WTC11 (cell line): ENCODE measurements at regions not wholly inside any gene's neighbourhood (a gene's known extent, or its start where the extent isn't known, plus 50 kb on each side); places are given as distances from the start of the nearest gene placed in this dataset.

ENCODE experiments used
- ATAC-seq: fragments of 200-7000 bp; cut with Tn5 transposase; 2 replicates; pipeline ENCODE4 v1.10.0; 2021; ENCODE audit warnings: mild to moderate bottlenecking, moderate library complexity
- CTCF ChIA-PET: fragments of 300-600 bp; sonication (Branson Sonifier 250); formaldehyde crosslinking; loops from one replicate; lab custom pipeline; 2021; ENCODE audit warnings: antibody characterized with exemption; lab: Charles Lee
- POLR2A ChIA-PET: fragments of 350-600 bp; sonication (Branson Sonifier 250); formaldehyde crosslinking; loops from one replicate; lab custom pipeline; 2021; ENCODE audit warnings: antibody characterized with exemption; lab: Charles Lee
- DNase-seq: peaks from one replicate; pipeline ENCODE4 v3.0.0; 2021; ENCODE audit warnings: low spot score
- H3K27ac Mint-ChIP-seq: 2 replicates; pipeline ENCODE4 v1.8.0; 2021; ENCODE audit warnings: mixed read lengths
- H3K27me3 Mint-ChIP-seq: 2 replicates; pipeline ENCODE4 v1.8.0; 2021; ENCODE audit warnings: low read depth, mild to moderate bottlenecking, moderate library complexity, mixed read lengths
- H3K36me3 Mint-ChIP-seq: 2 replicates; pipeline ENCODE4 v1.8.0; 2021; ENCODE audit warnings: mixed read lengths
- H3K4me1 Mint-ChIP-seq: 2 replicates; pipeline ENCODE4 v1.8.0; 2022; ENCODE audit warnings: mixed read lengths
- H3K4me3 Mint-ChIP-seq: 2 replicates; pipeline ENCODE4 v1.8.0; 2021; ENCODE audit warnings: mild to moderate bottlenecking, moderate library complexity, mixed read lengths
- H3K9me3 Mint-ChIP-seq: 2 replicates; pipeline ENCODE4 v1.8.0; 2021; ENCODE audit warnings: mixed read lengths
- CBFB ChIP-seq: sonication (generic); formaldehyde crosslinking; IDR thresholded peaks from 2 replicates; pipeline ENCODE4 v1.8.1; 2022; ENCODE audit warnings: mild to moderate bottlenecking, low read depth, missing genetic modification reagents
- CREB1 ChIP-seq: sonication (generic); formaldehyde crosslinking; IDR thresholded peaks from 2 replicates; pipeline ENCODE4 v1.8.0; 2023; ENCODE audit warnings: mild to moderate bottlenecking, missing genetic modification reagents
- CREM ChIP-seq: sonication (generic); formaldehyde crosslinking; IDR thresholded peaks from 2 replicates; pipeline ENCODE4 v1.8.1; 2022; ENCODE audit warnings: mild to moderate bottlenecking, missing genetic modification reagents, moderate library complexity
- E2F4 ChIP-seq: sonication (generic); formaldehyde crosslinking; IDR thresholded peaks from 2 replicates; pipeline ENCODE4 v1.8.1; 2022; ENCODE audit warnings: low read depth, mild to moderate bottlenecking, moderate library complexity, missing genetic modification reagents, borderline replicate concordance
- ELF4 ChIP-seq: sonication (generic); formaldehyde crosslinking; IDR thresholded peaks from 2 replicates; pipeline ENCODE4 v1.8.1; 2022; ENCODE audit warnings: low read depth, mild to moderate bottlenecking, moderate library complexity, missing genetic modification reagents
- ETV6 ChIP-seq: sonication (generic); formaldehyde crosslinking; IDR thresholded peaks from 2 replicates; pipeline ENCODE4 v1.8.1; 2022; ENCODE audit warnings: mild to moderate bottlenecking, missing genetic modification reagents
- GABPB1 ChIP-seq: sonication (generic); formaldehyde crosslinking; IDR thresholded peaks from 2 replicates; pipeline ENCODE4 v1.8.1; 2023; ENCODE audit warnings: mild to moderate bottlenecking, missing genetic modification reagents
- HMGA2 ChIP-seq: fragments of 250-450 bp; sonication (Bioruptor Pico); IDR thresholded peaks from 2 replicates; pipeline ENCODE4 v1.4.0; 2021; ENCODE audit warnings: mild to moderate bottlenecking, moderate library complexity
- JAZF1 ChIP-seq: fragments of 250-450 bp; sonication (Bioruptor Pico); IDR thresholded peaks from 2 replicates; pipeline ENCODE4 v1.9.0; 2021; ENCODE audit warnings: moderate library complexity, mild to moderate bottlenecking, inconsistent platforms
- KAT7 ChIP-seq: sonication (generic); formaldehyde crosslinking; IDR thresholded peaks from 2 replicates; pipeline ENCODE4 v1.8.1; 2023; ENCODE audit warnings: missing genetic modification reagents, mild to moderate bottlenecking, borderline replicate concordance
- MAX ChIP-seq: sonication (generic); formaldehyde crosslinking; IDR thresholded peaks from 2 replicates; pipeline ENCODE4 v1.8.0; 2022; ENCODE audit warnings: mild to moderate bottlenecking, missing genetic modification reagents
- MXD4 ChIP-seq: fragments of 250-450 bp; sonication (Bioruptor Pico); IDR thresholded peaks from 2 replicates; pipeline ENCODE4 v1.8.0; 2021; ENCODE audit warnings: mild to moderate bottlenecking, moderate library complexity, borderline replicate concordance
- NR2C2 ChIP-seq: sonication (generic); formaldehyde crosslinking; IDR thresholded peaks from 2 replicates; pipeline ENCODE4 v1.8.0; 2022; ENCODE audit warnings: mild to moderate bottlenecking, missing genetic modification reagents
- OVOL2 ChIP-seq: fragments of 250-450 bp; sonication (Bioruptor Pico); IDR thresholded peaks from 2 replicates; pipeline ENCODE4 v1.9.0; 2021; ENCODE audit warnings: mild to moderate bottlenecking, borderline replicate concordance
- TEAD1 ChIP-seq: sonication (generic); formaldehyde crosslinking; IDR thresholded peaks from 2 replicates; pipeline ENCODE4 v1.8.0; 2022; ENCODE audit warnings: mild to moderate bottlenecking, missing genetic modification reagents
- USF1 ChIP-seq: sonication (generic); formaldehyde crosslinking; IDR thresholded peaks from 2 replicates; pipeline ENCODE4 v1.8.0; 2022; ENCODE audit warnings: mild to moderate bottlenecking, missing genetic modification reagents
- ZNF263 ChIP-seq: sonication (generic); formaldehyde crosslinking; IDR thresholded peaks from 2 replicates; pipeline ENCODE4 v1.8.1; 2022; ENCODE audit warnings: low read depth, mild to moderate bottlenecking, moderate library complexity, missing genetic modification reagents
- TF ChIP-seq, protein P1 (sequence below): sonication (generic); formaldehyde crosslinking; IDR thresholded peaks from 2 replicates; pipeline ENCODE4 v1.8.0; 2022; ENCODE audit warnings: mild to moderate bottlenecking, missing genetic modification reagents
- TF ChIP-seq, protein P2 (sequence below): fragments of 250-450 bp; sonication (Bioruptor Pico); IDR thresholded peaks from 2 replicates; pipeline ENCODE4 v1.9.0; 2021; ENCODE audit warnings: mild to moderate bottlenecking
- TF ChIP-seq, protein P3 (sequence below): sonication (generic); formaldehyde crosslinking; IDR thresholded peaks from 2 replicates; pipeline ENCODE4 v1.8.1; 2023; ENCODE audit warnings: mild to moderate bottlenecking, missing genetic modification reagents, borderline replicate concordance

DNA sequence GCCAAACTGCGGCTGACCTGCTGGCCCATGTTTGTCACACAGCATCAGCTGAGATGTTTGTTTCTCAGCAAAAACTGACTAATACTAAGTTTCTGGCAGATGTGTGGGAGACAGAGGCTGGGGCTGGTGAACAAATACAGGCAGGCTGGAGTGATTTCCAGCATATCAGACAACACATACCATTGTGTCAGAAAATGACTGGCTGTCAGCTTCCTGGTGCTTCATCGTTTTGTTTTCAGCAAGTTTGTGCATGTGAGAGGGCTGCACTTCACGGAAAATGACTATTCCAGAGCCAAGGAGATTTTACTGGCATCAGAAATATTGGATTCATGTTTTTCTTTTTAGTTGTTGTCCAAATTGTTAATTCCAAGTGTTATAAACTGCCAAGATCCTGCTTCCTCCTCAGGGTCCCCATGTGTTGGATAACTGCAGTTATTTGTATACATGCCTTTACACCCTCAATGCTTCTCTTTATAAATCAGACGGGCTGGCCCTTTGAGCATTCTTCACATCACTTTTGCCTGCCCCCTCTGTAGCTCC is 145.7 kb downstream of the GALC start (continued):
- TF ChIP-seq USF1 (CRISPR knock-in tag) (no peak), GABPB1 (no peak)

DNA sequence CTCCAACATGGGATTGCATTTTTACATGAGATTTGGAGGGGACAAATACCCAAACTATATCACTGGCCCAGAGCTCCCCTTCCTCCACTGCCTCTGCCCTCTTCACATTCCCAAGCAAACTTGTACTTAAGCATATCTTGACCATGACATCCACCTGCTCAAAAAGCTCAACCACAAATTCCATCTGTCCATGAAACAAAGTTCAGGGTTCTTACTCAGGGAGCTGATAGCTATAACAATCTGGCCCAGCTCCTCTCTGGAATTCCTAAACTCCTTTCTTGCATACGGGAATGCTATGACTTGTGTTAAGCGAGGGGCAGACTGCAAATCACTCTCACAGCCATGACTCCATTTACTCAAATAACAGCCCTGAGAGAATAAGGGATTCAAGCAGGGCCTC is 152.1 kb downstream of the GALC start:
- no peaks in the 10 kb centered on the region; the same call in 1 of the 2 replicates for H3K9me3 Mint-ChIP-seq
- POLR2A ChIA-PET: no interaction called here
- no peaks in the 10 kb centered on the region for H3K27me3 Mint-ChIP-seq
- ATAC-seq: no peak
- CTCF ChIA-PET: no interaction called here
- H3K27ac Mint-ChIP-seq: no peak overlapping the region
- no peak for TF ChIP-seq CBFB
- TF ChIP-seq CREM (CRISPR knock-in tag): no peak
- no peak for DNase-seq
- H3K4me1 Mint-ChIP-seq: no peaks in the 10 kb centered on the region
- no peaks in the 10 kb centered on the region for H3K36me3 Mint-ChIP-seq
- H3K4me3 Mint-ChIP-seq: no peak overlapping the region

GRCh38 chr14:87838931-87839330 is 154.1 kb downstream of the GALC start:
- ChIA-PET CTCF (no interaction called here), POLR2A (no interaction called here)
- no peak overlapping the region for H3K27ac Mint-ChIP-seq
- no peaks in the 10 kb centered on the region for H3K27me3 Mint-ChIP-seq
- no peaks in the 10 kb centered on the region for H3K36me3 Mint-ChIP-seq
- no peaks in the 10 kb centered on the region for H3K4me1 Mint-ChIP-seq
- H3K9me3 Mint-ChIP-seq: no peaks in the 10 kb centered on the region; the same call in 1 of the 2 replicates
- no peak overlapping the region for H3K4me3 Mint-ChIP-seq
- no peak for ATAC-seq
- DNase-seq: no peak
- TF ChIP-seq, protein P1, sequence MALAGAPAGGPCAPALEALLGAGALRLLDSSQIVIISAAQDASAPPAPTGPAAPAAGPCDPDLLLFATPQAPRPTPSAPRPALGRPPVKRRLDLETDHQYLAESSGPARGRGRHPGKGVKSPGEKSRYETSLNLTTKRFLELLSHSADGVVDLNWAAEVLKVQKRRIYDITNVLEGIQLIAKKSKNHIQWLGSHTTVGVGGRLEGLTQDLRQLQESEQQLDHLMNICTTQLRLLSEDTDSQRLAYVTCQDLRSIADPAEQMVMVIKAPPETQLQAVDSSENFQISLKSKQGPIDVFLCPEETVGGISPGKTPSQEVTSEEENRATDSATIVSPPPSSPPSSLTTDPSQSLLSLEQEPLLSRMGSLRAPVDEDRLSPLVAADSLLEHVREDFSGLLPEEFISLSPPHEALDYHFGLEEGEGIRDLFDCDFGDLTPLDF (CRISPR knock-in tag): no peak
- no peak for TF ChIP-seq ETV6 (CRISPR knock-in tag)
- TF ChIP-seq OVOL2 (CRISPR knock-in tag): no peak
- no peak for TF ChIP-seq CREB1 (CRISPR knock-in tag)
- TF ChIP-seq E2F4 (CRISPR knock-in tag): no peak
- TF ChIP-seq ELF4: no peak
- TF ChIP-seq MXD4 (CRISPR knock-in tag): no peak
- no peak for TF ChIP-seq HMGA2 (CRISPR knock-in tag)
- no peak for TF ChIP-seq NR2C2 (CRISPR knock-in tag)
- TF ChIP-seq KAT7 (CRISPR knock-in tag): no peak
- no peak for TF ChIP-seq MAX (CRISPR knock-in tag)
- TF ChIP-seq, protein P2, sequence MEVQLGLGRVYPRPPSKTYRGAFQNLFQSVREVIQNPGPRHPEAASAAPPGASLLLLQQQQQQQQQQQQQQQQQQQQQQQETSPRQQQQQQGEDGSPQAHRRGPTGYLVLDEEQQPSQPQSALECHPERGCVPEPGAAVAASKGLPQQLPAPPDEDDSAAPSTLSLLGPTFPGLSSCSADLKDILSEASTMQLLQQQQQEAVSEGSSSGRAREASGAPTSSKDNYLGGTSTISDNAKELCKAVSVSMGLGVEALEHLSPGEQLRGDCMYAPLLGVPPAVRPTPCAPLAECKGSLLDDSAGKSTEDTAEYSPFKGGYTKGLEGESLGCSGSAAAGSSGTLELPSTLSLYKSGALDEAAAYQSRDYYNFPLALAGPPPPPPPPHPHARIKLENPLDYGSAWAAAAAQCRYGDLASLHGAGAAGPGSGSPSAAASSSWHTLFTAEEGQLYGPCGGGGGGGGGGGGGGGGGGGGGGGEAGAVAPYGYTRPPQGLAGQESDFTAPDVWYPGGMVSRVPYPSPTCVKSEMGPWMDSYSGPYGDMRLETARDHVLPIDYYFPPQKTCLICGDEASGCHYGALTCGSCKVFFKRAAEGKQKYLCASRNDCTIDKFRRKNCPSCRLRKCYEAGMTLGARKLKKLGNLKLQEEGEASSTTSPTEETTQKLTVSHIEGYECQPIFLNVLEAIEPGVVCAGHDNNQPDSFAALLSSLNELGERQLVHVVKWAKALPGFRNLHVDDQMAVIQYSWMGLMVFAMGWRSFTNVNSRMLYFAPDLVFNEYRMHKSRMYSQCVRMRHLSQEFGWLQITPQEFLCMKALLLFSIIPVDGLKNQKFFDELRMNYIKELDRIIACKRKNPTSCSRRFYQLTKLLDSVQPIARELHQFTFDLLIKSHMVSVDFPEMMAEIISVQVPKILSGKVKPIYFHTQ (CRISPR knock-in tag): no peak
- no peak for TF ChIP-seq TEAD1 (CRISPR knock-in tag)
- TF ChIP-seq, protein P3, sequence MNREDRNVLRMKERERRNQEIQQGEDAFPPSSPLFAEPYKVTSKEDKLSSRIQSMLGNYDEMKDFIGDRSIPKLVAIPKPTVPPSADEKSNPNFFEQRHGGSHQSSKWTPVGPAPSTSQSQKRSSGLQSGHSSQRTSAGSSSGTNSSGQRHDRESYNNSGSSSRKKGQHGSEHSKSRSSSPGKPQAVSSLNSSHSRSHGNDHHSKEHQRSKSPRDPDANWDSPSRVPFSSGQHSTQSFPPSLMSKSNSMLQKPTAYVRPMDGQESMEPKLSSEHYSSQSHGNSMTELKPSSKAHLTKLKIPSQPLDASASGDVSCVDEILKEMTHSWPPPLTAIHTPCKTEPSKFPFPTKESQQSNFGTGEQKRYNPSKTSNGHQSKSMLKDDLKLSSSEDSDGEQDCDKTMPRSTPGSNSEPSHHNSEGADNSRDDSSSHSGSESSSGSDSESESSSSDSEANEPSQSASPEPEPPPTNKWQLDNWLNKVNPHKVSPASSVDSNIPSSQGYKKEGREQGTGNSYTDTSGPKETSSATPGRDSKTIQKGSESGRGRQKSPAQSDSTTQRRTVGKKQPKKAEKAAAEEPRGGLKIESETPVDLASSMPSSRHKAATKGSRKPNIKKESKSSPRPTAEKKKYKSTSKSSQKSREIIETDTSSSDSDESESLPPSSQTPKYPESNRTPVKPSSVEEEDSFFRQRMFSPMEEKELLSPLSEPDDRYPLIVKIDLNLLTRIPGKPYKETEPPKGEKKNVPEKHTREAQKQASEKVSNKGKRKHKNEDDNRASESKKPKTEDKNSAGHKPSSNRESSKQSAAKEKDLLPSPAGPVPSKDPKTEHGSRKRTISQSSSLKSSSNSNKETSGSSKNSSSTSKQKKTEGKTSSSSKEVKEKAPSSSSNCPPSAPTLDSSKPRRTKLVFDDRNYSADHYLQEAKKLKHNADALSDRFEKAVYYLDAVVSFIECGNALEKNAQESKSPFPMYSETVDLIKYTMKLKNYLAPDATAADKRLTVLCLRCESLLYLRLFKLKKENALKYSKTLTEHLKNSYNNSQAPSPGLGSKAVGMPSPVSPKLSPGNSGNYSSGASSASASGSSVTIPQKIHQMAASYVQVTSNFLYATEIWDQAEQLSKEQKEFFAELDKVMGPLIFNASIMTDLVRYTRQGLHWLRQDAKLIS (CRISPR knock-in tag): no peak
- no peak for TF ChIP-seq JAZF1 (CRISPR knock-in tag)
- TF ChIP-seq ZNF263: no peak
